ENCODE measurements at regions not wholly inside any gene's neighbourhood (a gene's known extent, or its start where the extent isn't known, plus 50 kb on each side); places are given as distances from the start of the nearest gene placed in this dataset.

DNA sequence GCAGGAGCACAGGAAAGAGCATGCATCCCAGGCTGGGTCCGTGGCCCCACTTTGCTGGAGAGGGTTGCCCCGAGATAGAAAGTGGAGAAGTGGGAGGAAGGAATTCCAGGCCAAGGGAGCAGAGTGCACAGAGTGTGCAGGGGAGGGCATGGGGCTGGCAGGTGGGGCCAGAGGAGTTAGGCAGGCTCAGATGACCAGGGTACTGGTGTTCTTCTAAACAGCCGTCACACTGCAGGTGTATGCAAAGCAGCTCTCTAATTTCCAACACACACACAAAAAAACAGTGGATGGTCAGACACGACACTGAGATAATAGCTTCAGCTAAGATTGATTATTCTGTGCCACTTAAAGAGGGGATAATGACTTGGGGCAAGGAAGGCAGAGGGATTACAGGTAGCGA, 212.2 kb downstream of the MTRR start:
- TF ChIP-seq, protein P1, sequence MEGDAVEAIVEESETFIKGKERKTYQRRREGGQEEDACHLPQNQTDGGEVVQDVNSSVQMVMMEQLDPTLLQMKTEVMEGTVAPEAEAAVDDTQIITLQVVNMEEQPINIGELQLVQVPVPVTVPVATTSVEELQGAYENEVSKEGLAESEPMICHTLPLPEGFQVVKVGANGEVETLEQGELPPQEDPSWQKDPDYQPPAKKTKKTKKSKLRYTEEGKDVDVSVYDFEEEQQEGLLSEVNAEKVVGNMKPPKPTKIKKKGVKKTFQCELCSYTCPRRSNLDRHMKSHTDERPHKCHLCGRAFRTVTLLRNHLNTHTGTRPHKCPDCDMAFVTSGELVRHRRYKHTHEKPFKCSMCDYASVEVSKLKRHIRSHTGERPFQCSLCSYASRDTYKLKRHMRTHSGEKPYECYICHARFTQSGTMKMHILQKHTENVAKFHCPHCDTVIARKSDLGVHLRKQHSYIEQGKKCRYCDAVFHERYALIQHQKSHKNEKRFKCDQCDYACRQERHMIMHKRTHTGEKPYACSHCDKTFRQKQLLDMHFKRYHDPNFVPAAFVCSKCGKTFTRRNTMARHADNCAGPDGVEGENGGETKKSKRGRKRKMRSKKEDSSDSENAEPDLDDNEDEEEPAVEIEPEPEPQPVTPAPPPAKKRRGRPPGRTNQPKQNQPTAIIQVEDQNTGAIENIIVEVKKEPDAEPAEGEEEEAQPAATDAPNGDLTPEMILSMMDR (IDR thresholded peaks at IDR 0.05), result no peak
- Histone ChIP-seq H3K27me3 (ENCODE audit: control insufficient read depth, insufficient read depth, low read length) (no peaks in the 10 kb centered on the region), H3K9ac (no peak overlapping the region)

GRCh38 chr5:8093669-8094068, 224.7 kb downstream of the MTRR start:
- H3K4me3 ChIP-seq (ENCODE audit: low read depth, low read length), result no peak overlapping the region
- H3K27ac ChIP-seq, result no peak overlapping the region
- H2AFZ ChIP-seq, result no peak overlapping the region
- no peaks in the 10 kb centered on the region for H3K4me1 ChIP-seq
- no peaks in the 10 kb centered on the region for H3K9me3 ChIP-seq (ENCODE audit: control insufficient read depth, low read length)
- TF ChIP-seq, protein P1 (IDR thresholded peaks at IDR 0.05), result no peak
- no peaks in the 10 kb centered on the region for H3K36me3 ChIP-seq (ENCODE audit: control insufficient read depth, insufficient read depth, low read length)
- no peaks in the 10 kb centered on the region for H3K79me2 ChIP-seq
- no peak overlapping the region for H3K4me2 ChIP-seq (ENCODE audit: low read length)
- no peaks in the 10 kb centered on the region for H3K27me3 ChIP-seq (ENCODE audit: control insufficient read depth, insufficient read depth, low read length)
- no peak overlapping the region for H3K9ac ChIP-seq

More for the DNA sequence above, 212.2 kb downstream of the MTRR start:
- Histone ChIP-seq H3K4me2 (ENCODE audit: low read length) (no peak overlapping the region), H2AFZ (no peak overlapping the region), H3K4me3 (ENCODE audit: low read depth, low read length) (no peak overlapping the region), H3K36me3 (ENCODE audit: control insufficient read depth, insufficient read depth, low read length) (no peaks in the 10 kb centered on the region), H3K79me2 (no peaks in the 10 kb centered on the region), H3K4me1 (no peaks in the 10 kb centered on the region), H3K27ac (no peak overlapping the region), H3K9me3 (ENCODE audit: control insufficient read depth, low read length) (no peaks in the 10 kb centered on the region)

GRCh38 chr5:8094304-8094703, 225.4 kb downstream of the MTRR start:
- no peaks in the 10 kb centered on the region for H3K9me3 ChIP-seq (ENCODE audit: control insufficient read depth, low read length)
- no peak overlapping the region for H3K4me2 ChIP-seq (ENCODE audit: low read length)
- H3K36me3 ChIP-seq (ENCODE audit: control insufficient read depth, insufficient read depth, low read length), result no peaks in the 10 kb centered on the region
- no peaks in the 10 kb centered on the region for H3K4me1 ChIP-seq
- no peak overlapping the region for H3K4me3 ChIP-seq (ENCODE audit: low read depth, low read length)
- H3K27ac ChIP-seq, result no peak overlapping the region
- H3K79me2 ChIP-seq, result no peaks in the 10 kb centered on the region
- no peaks in the 10 kb centered on the region for H3K27me3 ChIP-seq (ENCODE audit: control insufficient read depth, insufficient read depth, low read length)
- no peak overlapping the region for H3K9ac ChIP-seq
- TF ChIP-seq, protein P1 (IDR thresholded peaks at IDR 0.05), result no peak
- H2AFZ ChIP-seq, result no peak overlapping the region

GRCh38 chr5:8097146-8097545, 228.2 kb downstream of the MTRR start:
- no peak overlapping the region for H3K4me3 ChIP-seq (ENCODE audit: low read depth, low read length)
- H3K79me2 ChIP-seq, result no peaks in the 10 kb centered on the region
- TF ChIP-seq, protein P1 (IDR thresholded peaks at IDR 0.05), result no peak
- no peak overlapping the region for H3K9ac ChIP-seq
- no peaks in the 10 kb centered on the region for H3K27me3 ChIP-seq (ENCODE audit: control insufficient read depth, insufficient read depth, low read length)
- no peaks in the 10 kb centered on the region for H3K4me1 ChIP-seq
- no peak overlapping the region for H3K4me2 ChIP-seq (ENCODE audit: low read length)
- H3K9me3 ChIP-seq (ENCODE audit: control insufficient read depth, low read length), result no peaks in the 10 kb centered on the region
- no peak overlapping the region for H2AFZ ChIP-seq
- H3K36me3 ChIP-seq (ENCODE audit: control insufficient read depth, insufficient read depth, low read length), result no peaks in the 10 kb centered on the region
- H3K27ac ChIP-seq, result no peak overlapping the region

- Histone ChIP-seq H3K9me3 (ENCODE audit: control insufficient read depth, low read length) (no peaks in the 10 kb centered on the region), H3K27ac (no peak overlapping the region), H3K4me3 (ENCODE audit: low read depth, low read length) (no peak overlapping the region), H3K4me2 (ENCODE audit: low read length) (no peak overlapping the region), H2AFZ (no peak overlapping the region), H3K4me1 (no peaks in the 10 kb centered on the region), H3K9ac (no peak overlapping the region), H3K36me3 (ENCODE audit: control insufficient read depth, insufficient read depth, low read length) (no peaks in the 10 kb centered on the region), H3K79me2 (no peaks in the 10 kb centered on the region), H3K27me3 (ENCODE audit: control insufficient read depth, insufficient read depth, low read length) (no peaks in the 10 kb centered on the region)
- TF ChIP-seq, protein P1 (IDR thresholded peaks at IDR 0.05), result no peak
Measured at GRCh38 chr5:8098081-8098480, 229.1 kb downstream of the MTRR start.

Data from parathyroid adenoma (tissue), 2 donors.